GM10266 (cell line): ENCODE measurements at regions not wholly inside any gene's neighbourhood (a gene's known extent, or its start where the extent isn't known, plus 50 kb on each side); places are given as distances from the start of the nearest gene placed in this dataset.

ENCODE experiments used
- DNase-seq: peaks from one replicate; pipeline ENCODE4 v3.0.0; 2012; ENCODE audit errors: extremely low spot score
- TF ChIP-seq, protein P1 (sequence below): IDR thresholded peaks from 2 replicates; pipeline ENCODE4 v1.5.1; 2012; ENCODE audit warnings: mild to moderate bottlenecking, low read depth; ENCODE audit not compliant: control insufficient read depth, insufficient read depth; ENCODE audit errors: missing control alignments

DNA sequence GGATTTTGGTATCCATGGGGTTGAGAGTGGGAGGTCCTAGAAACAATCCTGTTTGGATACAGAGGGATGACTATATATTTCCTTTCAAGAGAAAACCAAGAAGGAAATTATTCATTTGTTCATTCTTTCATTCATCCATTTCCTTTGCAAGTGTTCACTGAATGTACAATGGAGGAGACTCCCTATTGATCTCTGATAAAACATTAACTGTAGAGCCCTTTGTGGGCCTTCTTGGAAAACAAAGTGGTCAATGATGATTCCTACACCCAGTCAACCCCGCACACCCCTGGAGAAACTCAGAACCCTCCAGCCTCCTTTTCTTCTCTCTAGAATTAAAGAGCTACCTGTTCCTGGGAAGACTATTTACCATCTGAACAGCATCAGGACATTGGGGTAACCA, 247.3 kb downstream of the AUH start:
- DNase-seq, result no peak
- TF ChIP-seq, protein P1, sequence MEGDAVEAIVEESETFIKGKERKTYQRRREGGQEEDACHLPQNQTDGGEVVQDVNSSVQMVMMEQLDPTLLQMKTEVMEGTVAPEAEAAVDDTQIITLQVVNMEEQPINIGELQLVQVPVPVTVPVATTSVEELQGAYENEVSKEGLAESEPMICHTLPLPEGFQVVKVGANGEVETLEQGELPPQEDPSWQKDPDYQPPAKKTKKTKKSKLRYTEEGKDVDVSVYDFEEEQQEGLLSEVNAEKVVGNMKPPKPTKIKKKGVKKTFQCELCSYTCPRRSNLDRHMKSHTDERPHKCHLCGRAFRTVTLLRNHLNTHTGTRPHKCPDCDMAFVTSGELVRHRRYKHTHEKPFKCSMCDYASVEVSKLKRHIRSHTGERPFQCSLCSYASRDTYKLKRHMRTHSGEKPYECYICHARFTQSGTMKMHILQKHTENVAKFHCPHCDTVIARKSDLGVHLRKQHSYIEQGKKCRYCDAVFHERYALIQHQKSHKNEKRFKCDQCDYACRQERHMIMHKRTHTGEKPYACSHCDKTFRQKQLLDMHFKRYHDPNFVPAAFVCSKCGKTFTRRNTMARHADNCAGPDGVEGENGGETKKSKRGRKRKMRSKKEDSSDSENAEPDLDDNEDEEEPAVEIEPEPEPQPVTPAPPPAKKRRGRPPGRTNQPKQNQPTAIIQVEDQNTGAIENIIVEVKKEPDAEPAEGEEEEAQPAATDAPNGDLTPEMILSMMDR, result no peak

DNA sequence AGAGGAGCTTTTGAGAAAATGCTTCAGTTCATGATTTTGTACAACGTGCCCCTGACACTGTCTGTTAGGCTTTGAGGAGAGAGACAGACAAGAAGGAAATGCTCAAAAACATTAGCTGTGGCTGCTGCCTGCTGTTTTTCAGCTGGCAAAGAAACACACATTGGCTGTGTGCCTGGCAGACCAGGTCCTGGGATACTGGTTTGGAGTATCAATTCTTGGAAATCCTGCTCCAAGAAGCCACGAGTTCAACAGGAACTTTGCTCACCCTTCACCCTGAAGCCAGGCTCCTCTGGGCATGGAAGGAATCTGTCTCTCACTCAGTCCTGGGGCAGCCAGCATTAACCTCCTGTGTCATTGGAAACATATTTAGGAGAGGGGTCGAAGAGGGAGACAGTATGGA, 245.5 kb downstream of the AUH start:
- TF ChIP-seq, protein P1, result no peak
- DNase-seq, result no peak

DNA sequence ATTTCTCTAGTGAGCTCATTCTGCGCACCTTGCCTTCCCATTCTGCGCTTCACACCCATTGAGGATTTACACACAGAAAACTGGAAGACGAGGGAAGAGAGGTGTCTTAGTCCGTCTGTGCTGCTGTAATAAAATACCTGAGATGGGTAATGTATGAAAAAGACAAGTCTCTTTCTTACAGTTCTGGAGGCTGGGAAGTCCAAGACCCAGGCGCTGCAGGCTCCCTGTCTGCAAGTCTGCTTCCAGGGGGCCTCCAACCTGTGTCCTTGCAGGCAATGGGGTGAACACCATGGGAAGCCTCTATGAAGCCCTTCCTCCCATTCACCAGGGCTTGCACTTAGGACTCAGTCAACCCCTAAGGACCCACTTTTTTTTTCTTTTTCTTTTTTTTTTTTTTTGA, 245.0 kb downstream of the AUH start:
- no peak for DNase-seq
- TF ChIP-seq, protein P1, result no peak

DNA sequence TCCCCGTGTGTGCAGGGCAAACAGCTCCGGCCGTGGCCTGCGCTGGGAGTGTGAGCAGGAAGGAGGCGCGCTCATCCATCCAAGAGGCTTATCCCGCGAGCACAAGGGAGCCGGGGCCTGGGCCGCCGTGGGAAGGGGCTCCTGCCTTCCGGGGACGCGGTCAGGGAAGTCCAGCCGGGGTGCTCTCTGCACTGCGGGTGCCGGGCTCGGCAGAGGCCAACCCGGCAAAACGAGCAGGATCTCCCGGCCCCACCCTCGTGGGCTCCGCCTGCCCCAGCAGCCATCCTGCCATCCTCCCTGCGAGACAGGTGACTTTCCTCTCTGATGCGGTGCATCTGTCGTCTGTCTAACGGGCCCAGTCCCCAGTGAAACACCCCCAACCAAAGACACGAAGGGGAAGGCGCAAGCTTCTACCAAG, 244.2 kb downstream of the AUH start:
- DNase-seq, result no peak
- TF ChIP-seq, protein P1, result no peak

DNA sequence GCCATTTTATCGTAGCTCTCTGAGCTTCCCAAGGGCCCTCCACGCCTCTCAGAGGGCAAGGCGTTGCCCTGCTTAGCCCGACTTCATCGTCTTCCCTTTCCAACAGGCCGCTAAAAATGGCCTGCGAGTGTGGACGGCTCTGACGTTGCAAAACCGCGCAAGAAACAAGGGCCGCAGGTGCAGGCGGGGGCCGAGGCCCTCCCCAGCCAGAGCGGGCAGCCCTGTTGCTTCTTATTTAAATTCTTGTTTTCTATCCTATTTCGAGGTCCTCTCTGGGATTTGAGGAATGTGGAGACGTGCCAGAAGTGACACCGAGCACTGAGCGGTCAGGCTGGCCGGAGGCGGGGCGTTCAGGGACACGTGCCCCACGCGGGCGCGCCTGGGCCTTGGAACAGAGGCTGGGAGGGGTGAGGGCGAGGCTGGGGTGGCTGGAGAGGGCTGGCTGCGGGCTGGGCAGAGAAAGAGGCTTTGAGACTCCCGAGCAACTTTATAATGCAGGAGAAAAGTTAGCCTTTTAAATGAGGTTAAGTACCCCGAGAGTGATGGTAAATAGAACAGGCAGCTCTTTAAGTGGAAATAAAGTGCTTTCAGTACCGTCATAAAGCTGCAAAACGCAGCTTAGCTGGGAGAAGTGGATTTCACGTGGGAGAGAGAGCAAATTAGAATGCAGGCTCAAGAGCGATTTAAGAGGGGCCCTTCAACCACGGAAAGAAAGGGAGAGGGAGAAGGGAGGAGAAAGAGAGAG, 243.6 kb downstream of the AUH start:
- TF ChIP-seq, protein P1, result no peak
- DNase-seq, result no peak

DNA sequence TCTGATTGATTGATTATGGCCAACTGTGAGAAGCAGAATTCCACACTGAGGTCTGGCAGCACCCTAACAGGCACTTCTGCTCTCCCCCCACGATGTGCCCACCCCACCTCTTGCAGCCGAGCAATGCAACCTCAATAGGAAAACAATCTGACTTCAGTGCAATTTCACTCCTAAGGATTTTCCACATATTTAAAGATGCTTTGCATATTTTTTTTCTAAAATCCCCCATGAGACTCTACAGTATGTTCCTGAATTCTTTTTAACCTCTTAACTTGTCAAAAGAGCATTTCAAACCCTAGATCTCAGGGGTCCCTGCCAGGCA, 243.1 kb downstream of the AUH start:
- DNase-seq, result no peak
- TF ChIP-seq, protein P1, result no peak

DNA sequence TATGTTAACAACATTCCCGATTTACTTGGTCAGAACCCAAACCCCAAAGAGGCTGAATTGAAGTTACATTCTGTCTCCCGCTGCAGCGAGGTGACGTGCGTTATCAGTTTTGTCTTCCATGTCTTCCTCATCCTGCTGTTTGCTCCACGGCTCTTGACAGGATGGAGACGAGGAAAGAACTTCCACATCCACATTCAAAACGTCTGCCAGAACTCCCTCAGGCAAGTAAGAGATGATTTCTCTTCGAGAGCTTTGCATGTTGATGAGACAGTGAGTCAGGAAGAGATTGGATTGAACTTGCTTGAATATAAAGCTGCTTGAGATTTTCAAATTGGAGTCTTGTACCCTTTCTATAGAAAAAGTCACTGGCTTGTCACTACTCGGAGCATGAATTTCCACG, 242.6 kb downstream of the AUH start:
- no peak for DNase-seq
- TF ChIP-seq, protein P1, result no peak
